ENCODE measurements at regions not wholly inside any gene's neighbourhood (a gene's known extent, or its start where the extent isn't known, plus 50 kb on each side); places are given as distances from the start of the nearest gene placed in this dataset.

DNA sequence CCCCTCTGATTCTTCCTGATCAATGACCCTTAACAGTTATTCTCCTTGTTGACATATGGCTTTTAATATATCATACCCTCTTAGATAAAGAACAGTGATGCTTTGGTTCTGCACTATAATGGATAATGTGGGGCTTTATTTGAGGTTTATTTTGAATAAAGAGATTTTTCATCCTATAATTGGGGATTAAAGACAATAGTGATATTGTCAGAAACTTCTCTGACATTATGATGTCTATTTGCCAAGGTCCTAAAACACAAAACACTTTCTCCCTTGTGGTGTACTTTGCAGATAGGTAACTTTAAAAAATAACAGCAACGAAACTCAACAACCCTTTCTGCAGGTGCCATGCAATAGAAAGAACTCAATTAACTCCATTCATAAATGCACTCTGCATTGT is 243.6 kb upstream of the RHOBTB1 start:
- no TSS peak for BruUV-seq (replicated peaks)
- POLR2A ChIA-PET (ENCODE audit: unreplicated experiment) = no interaction called here
- no peak overlapping the region for H3K56ac ChIP-seq (ENCODE audit: extremely low read depth, insufficient read depth, low read length)

More for the DNA sequence above, 243.6 kb upstream of the RHOBTB1 start:
- peaks cover 3% of the 10 kb centered on the region; the same call in 1 of the 2 replicates for H3K9me3 ChIP-seq (ENCODE audit: control insufficient read depth, insufficient read depth, low read length)
- H2BK20ac ChIP-seq (ENCODE audit: low read depth, low read length) = no peak overlapping the region
- H3K14ac ChIP-seq (replicated peaks; ENCODE audit: low read depth, low read length) = no peak overlapping the region
- H2BK15ac ChIP-seq (ENCODE audit: low read depth, low read length) = no peak overlapping the region
- H4K8ac ChIP-seq (ENCODE audit: low read depth in 2 of 2, low read length in 2 of 2) = no peak overlapping the region
- H2AFZ ChIP-seq (replicated peaks; ENCODE audit: low read length, poor library complexity) = no peak overlapping the region
- H3K4me2 ChIP-seq (ENCODE audit: low read depth, low read length) = no peak overlapping the region
- no peak overlapping the region for H3K23ac ChIP-seq (ENCODE audit: low read depth, low read length)
- no peaks in the 10 kb centered on the region for H4K20me1 ChIP-seq (ENCODE audit: insufficient read depth, low read length)
- intact Hi-C loops (cut with micrococcal nuclease) (no loop called here), in situ Hi-C loops (cut with MboI; ENCODE audit: low sequenced_read_pairs) (no loop called here), dilution Hi-C loops (cut with HindIII; ENCODE audit: low sequenced_read_pairs, unreplicated experiment) (no loop called here)
- H3K4me3 ChIP-seq (ENCODE audit: insufficient read depth, low read depth, low read length) = no peak overlapping the region
- no peak overlapping the region for H4K91ac ChIP-seq (ENCODE audit: insufficient read depth, low read depth, low read length)
- ATAC-seq (ENCODE audit: low read depth) (no peak), DNase-seq (no peak)
- WGBS, 2 experiments (ENCODE audit: extremely low coverage in 2 of 2, insufficient read length in 1 of 2) = no CpG with 5 or more reads among the region's 1 CpG
- H3K18ac ChIP-seq (ENCODE audit: low read depth, low read length) = no peak overlapping the region
- no peak overlapping the region for H2BK120ac ChIP-seq (ENCODE audit: low read depth, low read length)
- H3K27ac ChIP-seq (ENCODE audit: insufficient read depth, low read length) = no peak overlapping the region
- no peaks in the 10 kb centered on the region for H3K79me1 ChIP-seq (ENCODE audit: low read depth in 1 of 2, low read length in 2 of 2)
- CTCF ChIA-PET = no interaction called here
- no peak overlapping the region for H2AK9ac ChIP-seq (replicated peaks; ENCODE audit: low read depth, low read length, poor library complexity)
- no peak overlapping the region for H2BK5ac ChIP-seq (ENCODE audit: low read depth, low read length, poor library complexity, severe bottlenecking)
- no peak overlapping the region for H2AK5ac ChIP-seq (ENCODE audit: low read depth, low read length)
- H3K36me3 ChIP-seq (ENCODE audit: control insufficient read depth, insufficient read depth, low read length) = no peaks in the 10 kb centered on the region
- H4K5ac ChIP-seq (ENCODE audit: low read depth, low read length) = no peak overlapping the region
- no peaks in the 10 kb centered on the region for H3K27me3 ChIP-seq (ENCODE audit: control insufficient read depth, insufficient read depth, low read length)
- H3K4me1 ChIP-seq (ENCODE audit: control insufficient read depth, insufficient read depth, low read length) = no peaks in the 10 kb centered on the region
- no peak overlapping the region for H3K9ac ChIP-seq (ENCODE audit: low read depth, low read length)
- no peak overlapping the region for H3K4ac ChIP-seq (ENCODE audit: low read depth, low read length)
- TF ChIP-seq RFX5 (IDR thresholded peaks at IDR 0.05; ENCODE audit: low read depth, low read length) (no peak), POLR2A (IDR thresholded peaks at IDR 0.05; ENCODE audit: low read depth, low read length) (no peak), MAZ (IDR thresholded peaks at IDR 0.05; ENCODE audit: borderline replicate concordance, low read depth, low read length) (no peak), FOS (IDR thresholded peaks at IDR 0.05; ENCODE audit: low read depth, low read length) (no peak), RAD21 (IDR thresholded peaks at IDR 0.05; ENCODE audit: low read length) (no peak), CEBPB (IDR thresholded peaks at IDR 0.05; ENCODE audit: low read depth, low read length) (no peak), BHLHE40 (IDR thresholded peaks at IDR 0.05; ENCODE audit: low read depth, low read length) (no peak), CHD1 (IDR thresholded peaks at IDR 0.05; ENCODE audit: low read depth, low read length) (no peak), RCOR1 (IDR thresholded peaks at IDR 0.05; ENCODE audit: insufficient replicate concordance, low read length) (no peak), MXI1 (IDR thresholded peaks at IDR 0.05; ENCODE audit: borderline replicate concordance, low read depth, low read length) (no peak), NFE2L2 (IDR thresholded peaks at IDR 0.05; ENCODE audit: low read depth, low read length) (no peak), MAFK (IDR thresholded peaks at IDR 0.05; ENCODE audit: low read depth, low read length) (no peak), SMC3 (IDR thresholded peaks at IDR 0.05; ENCODE audit: low read depth, low read length) (no peak)
- TF ChIP-seq, protein P1, sequence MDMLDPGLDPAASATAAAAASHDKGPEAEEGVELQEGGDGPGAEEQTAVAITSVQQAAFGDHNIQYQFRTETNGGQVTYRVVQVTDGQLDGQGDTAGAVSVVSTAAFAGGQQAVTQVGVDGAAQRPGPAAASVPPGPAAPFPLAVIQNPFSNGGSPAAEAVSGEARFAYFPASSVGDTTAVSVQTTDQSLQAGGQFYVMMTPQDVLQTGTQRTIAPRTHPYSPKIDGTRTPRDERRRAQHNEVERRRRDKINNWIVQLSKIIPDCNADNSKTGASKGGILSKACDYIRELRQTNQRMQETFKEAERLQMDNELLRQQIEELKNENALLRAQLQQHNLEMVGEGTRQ (IDR thresholded peaks at IDR 0.05; ENCODE audit: low read depth, low read length) = no peak
- TF ChIP-seq, protein P2, sequence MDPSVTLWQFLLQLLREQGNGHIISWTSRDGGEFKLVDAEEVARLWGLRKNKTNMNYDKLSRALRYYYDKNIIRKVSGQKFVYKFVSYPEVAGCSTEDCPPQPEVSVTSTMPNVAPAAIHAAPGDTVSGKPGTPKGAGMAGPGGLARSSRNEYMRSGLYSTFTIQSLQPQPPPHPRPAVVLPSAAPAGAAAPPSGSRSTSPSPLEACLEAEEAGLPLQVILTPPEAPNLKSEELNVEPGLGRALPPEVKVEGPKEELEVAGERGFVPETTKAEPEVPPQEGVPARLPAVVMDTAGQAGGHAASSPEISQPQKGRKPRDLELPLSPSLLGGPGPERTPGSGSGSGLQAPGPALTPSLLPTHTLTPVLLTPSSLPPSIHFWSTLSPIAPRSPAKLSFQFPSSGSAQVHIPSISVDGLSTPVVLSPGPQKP (IDR thresholded peaks at IDR 0.05; ENCODE audit: borderline replicate concordance, low read depth, low read length) = no peak
- TF ChIP-seq, protein P3, sequence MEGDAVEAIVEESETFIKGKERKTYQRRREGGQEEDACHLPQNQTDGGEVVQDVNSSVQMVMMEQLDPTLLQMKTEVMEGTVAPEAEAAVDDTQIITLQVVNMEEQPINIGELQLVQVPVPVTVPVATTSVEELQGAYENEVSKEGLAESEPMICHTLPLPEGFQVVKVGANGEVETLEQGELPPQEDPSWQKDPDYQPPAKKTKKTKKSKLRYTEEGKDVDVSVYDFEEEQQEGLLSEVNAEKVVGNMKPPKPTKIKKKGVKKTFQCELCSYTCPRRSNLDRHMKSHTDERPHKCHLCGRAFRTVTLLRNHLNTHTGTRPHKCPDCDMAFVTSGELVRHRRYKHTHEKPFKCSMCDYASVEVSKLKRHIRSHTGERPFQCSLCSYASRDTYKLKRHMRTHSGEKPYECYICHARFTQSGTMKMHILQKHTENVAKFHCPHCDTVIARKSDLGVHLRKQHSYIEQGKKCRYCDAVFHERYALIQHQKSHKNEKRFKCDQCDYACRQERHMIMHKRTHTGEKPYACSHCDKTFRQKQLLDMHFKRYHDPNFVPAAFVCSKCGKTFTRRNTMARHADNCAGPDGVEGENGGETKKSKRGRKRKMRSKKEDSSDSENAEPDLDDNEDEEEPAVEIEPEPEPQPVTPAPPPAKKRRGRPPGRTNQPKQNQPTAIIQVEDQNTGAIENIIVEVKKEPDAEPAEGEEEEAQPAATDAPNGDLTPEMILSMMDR (conservative IDR thresholded peaks at IDR 0.05; ENCODE audit: low read depth, low read length) = no peak
- no peaks in the 10 kb centered on the region for H3K9me1 ChIP-seq (ENCODE audit: insufficient read depth, low read length)
